Activated CD4-positive, alpha-beta T cell treated with anti-CD3 and anti-CD28 coated beads, Interleukin-2, Interleukin-6, amounts not matched to agents 100 ng/mL and 50 ng/mL, durations not matched to agents 16 hours and 8 hours (primary cell): ENCODE measurements at regions not wholly inside any gene's neighbourhood (a gene's known extent, or its start where the extent isn't known, plus 50 kb on each side); places are given as distances from the start of the nearest gene placed in this dataset.

Source experiments
- DNase-seq: peaks from one replicate; pipeline ENCODE4 v3.0.0-alpha.2; 2020

- DNase-seq = peak; percentile 95
Measured at GRCh38 chr13:99436686-99437416, 64.4 kb upstream of the TM9SF2 start.

GRCh38 chr13:99439048-99439447 lies 62.2 kb upstream of the TM9SF2 start:
- DNase-seq = no peak

GRCh38 chr13:99439850-99440604 lies 61.2 kb upstream of the TM9SF2 start:
- no peak for DNase-seq

GRCh38 chr13:99442273-99442895 lies 58.9 kb upstream of the TM9SF2 start:
- peak; percentile 77 for DNase-seq

GRCh38 chr13:99446242-99446641 lies 55.0 kb upstream of the TM9SF2 start:
- no peak for DNase-seq

GRCh38 chr13:99448546-99448945 lies 52.7 kb upstream of the TM9SF2 start:
- peak; percentile 53 for DNase-seq

- DNase-seq = no peak
Measured at GRCh38 chr13:99450416-99450815, 50.9 kb upstream of the TM9SF2 start.
